ENCODE measurements at regions not wholly inside any gene's neighbourhood (a gene's known extent, or its start where the extent isn't known, plus 50 kb on each side); places are given as distances from the start of the nearest gene placed in this dataset.
"Not testable (repeated sequence)": the region's sequence is repeated elsewhere in the genome, so short reads cannot be mapped to it uniquely, and the experiment has no call there.

- no peak for DNase-seq (ENCODE audit: low read depth)
Observed at GRCh38 chr12:90481748-90482147, 473.2 kb downstream of the CCER1 start.

DNA sequence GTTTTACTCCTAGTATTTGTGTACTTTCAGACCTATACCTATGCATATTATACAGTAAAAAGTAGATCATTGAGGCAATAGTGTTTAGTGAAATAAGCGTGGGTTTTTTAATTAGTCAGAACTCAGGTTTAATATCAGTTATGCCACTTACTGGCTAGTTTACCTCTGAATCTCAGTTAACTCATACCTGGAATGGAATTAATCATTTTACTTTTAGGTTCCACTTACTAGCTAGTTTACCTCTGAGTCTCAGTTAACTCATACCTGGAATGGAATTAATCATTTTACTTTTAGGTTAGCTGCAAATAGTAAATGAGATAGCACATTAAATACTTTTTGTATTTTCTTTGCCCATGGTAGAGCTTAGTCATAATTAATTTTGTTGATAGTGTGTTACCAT is 475.7 kb downstream of the CCER1 start:
- no peak overlapping the region for H3K4me3 ChIP-seq (ENCODE audit: low read depth, low read length)
- no peak for DNase-seq (ENCODE audit: low read depth)
- no peak for TF ChIP-seq CTCF (IDR thresholded peaks at IDR 0.05; ENCODE audit: insufficient read depth, low read depth, low read length)

More at GRCh38 chr12:90481748-90482147, 473.2 kb downstream of the CCER1 start:
- no peak overlapping the region for H3K4me3 ChIP-seq (ENCODE audit: low read depth, low read length)
- TF ChIP-seq CTCF (IDR thresholded peaks at IDR 0.05; ENCODE audit: insufficient read depth, low read depth, low read length): no peak

DNA sequence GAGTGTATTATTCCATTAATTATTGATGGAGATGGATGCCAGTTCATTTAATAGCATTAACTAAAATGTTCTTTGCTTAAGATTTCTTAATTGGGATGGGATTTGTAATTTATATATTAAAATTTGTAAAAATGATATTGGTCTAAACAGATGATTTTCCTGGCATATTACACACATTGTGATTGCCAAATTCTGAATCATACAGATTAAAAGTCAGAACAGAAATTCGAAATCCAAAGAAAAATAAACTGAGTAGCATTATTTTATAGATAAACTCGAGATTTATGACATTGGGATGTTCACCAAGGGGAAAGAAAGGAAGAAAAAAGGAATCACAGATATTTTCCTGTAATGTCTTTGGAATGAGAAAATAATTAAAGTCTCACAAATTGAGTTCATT is 481.1 kb downstream of the CCER1 start:
- DNase-seq (ENCODE audit: low read depth): no peak
- no peak for TF ChIP-seq CTCF (IDR thresholded peaks at IDR 0.05; ENCODE audit: insufficient read depth, low read depth, low read length)

GRCh38 chr12:90460681-90461080 is 494.3 kb downstream of the CCER1 start:
- no peak for TF ChIP-seq CTCF (IDR thresholded peaks at IDR 0.05; ENCODE audit: insufficient read depth, low read depth, low read length)
- no peak for DNase-seq (ENCODE audit: low read depth)
- H3K4me3 ChIP-seq (ENCODE audit: low read depth, low read length): no peak overlapping the region

More for the DNA sequence above, 481.1 kb downstream of the CCER1 start:
- no peak overlapping the region for H3K4me3 ChIP-seq (ENCODE audit: low read depth, low read length)

DNA sequence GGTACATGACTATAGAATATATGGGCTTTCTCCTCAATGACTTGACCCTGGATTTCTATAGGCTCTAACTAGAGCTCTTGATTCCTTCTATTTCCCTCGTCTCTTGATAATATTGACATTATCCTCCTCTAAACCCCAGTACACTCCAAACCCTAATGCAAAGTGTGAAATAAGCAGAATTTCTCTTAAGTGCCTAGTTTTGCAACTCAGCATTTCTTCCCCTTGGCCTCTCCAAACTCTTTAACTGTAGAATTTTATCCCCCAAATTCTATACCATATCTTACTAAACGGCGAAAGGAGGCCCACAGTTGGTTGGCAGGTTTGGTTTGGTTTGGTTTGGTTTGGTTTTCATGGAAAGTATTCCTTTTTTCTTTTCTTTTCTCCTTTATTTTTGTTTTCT is 498.7 kb downstream of the CCER1 start:
- no peak for DNase-seq (ENCODE audit: low read depth)
- no peak for TF ChIP-seq CTCF (IDR thresholded peaks at IDR 0.05; ENCODE audit: insufficient read depth, low read depth, low read length)

DNA sequence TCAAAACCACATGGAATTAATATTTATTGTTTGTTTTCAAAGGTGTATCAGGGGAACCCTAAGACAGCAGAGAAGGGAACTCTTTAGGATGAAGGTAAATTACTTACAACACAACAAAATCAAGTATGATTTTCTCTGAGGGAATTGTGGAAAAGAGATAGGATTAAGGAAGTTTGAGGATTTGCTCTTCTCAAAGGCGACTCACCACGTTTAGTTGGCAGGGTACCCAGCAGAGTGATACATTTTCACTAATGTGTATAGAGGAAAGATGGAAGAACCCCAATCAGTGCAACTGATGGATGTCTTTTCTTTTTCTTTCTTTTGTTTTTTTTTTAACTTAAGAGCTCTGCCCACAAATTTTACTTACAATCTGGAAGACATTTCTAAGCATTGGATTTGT is 499.2 kb downstream of the CCER1 start:
- no peak for DNase-seq (ENCODE audit: low read depth)
- no peak for TF ChIP-seq CTCF (IDR thresholded peaks at IDR 0.05; ENCODE audit: insufficient read depth, low read depth, low read length)
- H3K4me3 ChIP-seq (ENCODE audit: low read depth, low read length): no peak overlapping the region

More for the DNA sequence above, 498.7 kb downstream of the CCER1 start:
- H3K4me3 ChIP-seq (ENCODE audit: low read depth, low read length): no peak overlapping the region

DNA sequence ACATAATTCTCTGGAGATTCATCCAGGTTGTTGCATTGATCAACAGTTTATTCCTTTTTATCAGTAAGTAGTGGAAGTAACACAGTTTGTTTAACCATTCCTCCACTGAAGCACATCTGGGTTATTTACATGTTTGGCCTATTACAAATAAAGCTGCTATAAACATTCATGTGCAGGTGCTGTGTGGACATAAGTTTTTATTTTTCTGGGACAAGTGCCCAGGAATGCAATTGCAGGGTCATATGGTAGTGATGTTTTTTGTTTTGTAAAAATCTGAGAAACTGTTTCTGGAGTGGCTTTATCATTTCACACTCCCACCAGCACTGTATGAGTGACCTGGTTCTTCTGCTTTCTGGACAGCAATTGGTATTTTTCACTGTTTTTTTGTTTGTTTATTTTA is 505.4 kb downstream of the CCER1 start:
- peak; percentile 86 for DNase-seq (ENCODE audit: low read depth)
- no peak overlapping the region for H3K4me3 ChIP-seq (ENCODE audit: low read depth, low read length)
- no peak for TF ChIP-seq CTCF (IDR thresholded peaks at IDR 0.05; ENCODE audit: insufficient read depth, low read depth, low read length)

- DNase-seq (ENCODE audit: low read depth); H3K4me3 ChIP-seq (ENCODE audit: low read depth, low read length): not testable (repeated sequence)
Observed at GRCh38 chr12:90443466-90443865, 511.5 kb downstream of the CCER1 start.
